Renal cortex interstitium (tissue), 11 donors: ENCODE measurements at regions not wholly inside any gene's neighbourhood (a gene's known extent, or its start where the extent isn't known, plus 50 kb on each side); places are given as distances from the start of the nearest gene placed in this dataset.
A peak's percentile ranks its signal among the peaks of the same experiment; 100 is the strongest.

ENCODE experiments used
- DNase-seq, 11 donors: peaks; one replicate each; pipeline ENCODE4 v3.0.0-alpha.2; 2013; ENCODE audit warnings: low read depth in 9 of 11, low spot score in 4 of 11; ENCODE audit errors: extremely low read depth in 1 of 11

- DNase-seq, result no peak
Measured at GRCh38 chr12:124452576-124453331, 114.7 kb downstream of the NCOR2 start.

- DNase-seq, result no peak
Measured at GRCh38 chr12:124451637-124452243, 115.7 kb downstream of the NCOR2 start.

GRCh38 chr12:124451016-124451415, 116.4 kb downstream of the NCOR2 start:
- no peak for DNase-seq

- no peak for DNase-seq
Measured at GRCh38 chr12:124450376-124450750, 117.0 kb downstream of the NCOR2 start.

- no peak for DNase-seq
Measured at GRCh38 chr12:124449623-124450375, 117.6 kb downstream of the NCOR2 start.

- no peak for DNase-seq
Measured at GRCh38 chr12:124448955-124449622, 118.3 kb downstream of the NCOR2 start.

- DNase-seq, result no peak
Measured at GRCh38 chr12:124448241-124448954, 119.0 kb downstream of the NCOR2 start.

GRCh38 chr12:124446364-124446763, 121.0 kb downstream of the NCOR2 start:
- no peak for DNase-seq

GRCh38 chr12:124445826-124446225, 121.6 kb downstream of the NCOR2 start:
- DNase-seq, result no peak

- DNase-seq, result peak in 10 of 11 donors; percentile 56 to 89 (median 74)
Measured at GRCh38 chr12:124445121-124445718, 122.2 kb downstream of the NCOR2 start.

- no peak for DNase-seq
Measured at GRCh38 chr12:124443931-124444712, 123.3 kb downstream of the NCOR2 start.

GRCh38 chr12:124442772-124443445, 124.5 kb downstream of the NCOR2 start:
- DNase-seq, result no peak

- DNase-seq, result no peak
Measured at GRCh38 chr12:124442281-124442680, 125.1 kb downstream of the NCOR2 start.

- no peak for DNase-seq
Measured at GRCh38 chr12:124441443-124442194, 125.8 kb downstream of the NCOR2 start.

- no peak for DNase-seq
Measured at GRCh38 chr12:124440841-124441381, 126.5 kb downstream of the NCOR2 start.

GRCh38 chr12:124440031-124440626, 127.3 kb downstream of the NCOR2 start:
- no peak for DNase-seq
